Naive B cell (primary cell): ENCODE measurements at regions not wholly inside any gene's neighbourhood (a gene's known extent, or its start where the extent isn't known, plus 50 kb on each side); places are given as distances from the start of the nearest gene placed in this dataset.
"Not testable (repeated sequence)": the region's sequence is repeated elsewhere in the genome, so short reads cannot be mapped to it uniquely, and the experiment has no call there.

Source experiments
- ATAC-seq, 2 donors: fragments of 150-1000 bp; cut with Tn5 transposase; 2 replicates each; pipeline ENCODE4 v1.10.0; 2021; ENCODE audit warnings: low read depth in 2 of 2, mild to moderate bottlenecking in 2 of 2, moderate library complexity in 2 of 2
- DNase-seq: peaks from one replicate; pipeline ENCODE4 v3.0.0; 2022
- H3K27ac Mint-ChIP-seq, 6 donors: one replicate each; pipeline ENCODE4 v1.8.0; 2020 to 2022; ENCODE audit warnings: mild to moderate bottlenecking in 6 of 6, mixed read lengths in 6 of 6, moderate library complexity in 5 of 6, inconsistent platforms in 2 of 6
- H3K27me3 Mint-ChIP-seq, 3 donors: one replicate each; pipeline ENCODE4 v1.8.0; 2021 to 2022; ENCODE audit warnings: mixed read lengths in 3 of 3, mild to moderate bottlenecking in 1 of 3
- H3K36me3 Mint-ChIP-seq, 2 donors: one replicate each; pipeline ENCODE4 v1.8.0; 2020 to 2022; ENCODE audit warnings: mixed read lengths in 2 of 2, inconsistent platforms in 1 of 2, mild to moderate bottlenecking in 1 of 2
- H3K4me1 Mint-ChIP-seq, 3 donors: one replicate each; pipeline ENCODE4 v1.8.0; 2020 to 2022; ENCODE audit warnings: mixed read lengths in 3 of 3, inconsistent platforms in 1 of 3, mild to moderate bottlenecking in 1 of 3, moderate library complexity in 1 of 3
- H3K4me3 Mint-ChIP-seq, 8 donors: one replicate each; pipeline ENCODE4 v1.8.0; 2020 to 2022; ENCODE audit warnings: mild to moderate bottlenecking in 8 of 8, mixed read lengths in 8 of 8, moderate library complexity in 8 of 8, inconsistent platforms in 2 of 8
- H3K9me3 Mint-ChIP-seq, 7 donors: one replicate each; pipeline ENCODE4 v1.8.0; 2020 to 2022; ENCODE audit warnings: mixed read lengths in 7 of 7, mild to moderate bottlenecking in 5 of 7, inconsistent platforms in 2 of 7, moderate library complexity in 1 of 7

DNA sequence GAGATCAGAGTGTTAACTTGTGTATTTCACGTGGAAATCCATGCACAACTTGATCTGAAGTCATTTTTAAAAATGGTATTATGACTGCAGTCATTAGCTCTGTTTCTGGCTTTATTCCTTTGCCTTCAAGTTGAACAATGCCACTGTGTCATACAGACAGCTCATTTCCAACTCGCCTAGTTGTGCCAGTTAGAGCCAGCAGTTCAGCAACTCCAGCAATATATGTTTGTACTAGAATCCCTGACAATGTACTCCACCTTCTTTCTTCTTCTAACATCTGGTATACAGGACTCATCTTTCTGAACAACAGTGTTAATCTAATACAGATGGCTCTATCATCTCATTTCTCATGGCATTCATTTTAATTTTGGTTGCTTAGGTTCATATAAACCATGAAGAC lies 418.3 kb upstream of the POU3F2 start:
- no peak overlapping the region for H3K27ac Mint-ChIP-seq
- H3K4me1 Mint-ChIP-seq: no peaks in the 10 kb centered on the region
- no peaks in the 10 kb centered on the region for H3K27me3 Mint-ChIP-seq
- no peak overlapping the region for H3K4me3 Mint-ChIP-seq
- DNase-seq (no peak), ATAC-seq (no peak)
- peaks cover 0 to 27% (median 11%) of the 10 kb centered on the region in 7 donors for H3K9me3 Mint-ChIP-seq
- no peaks in the 10 kb centered on the region for H3K36me3 Mint-ChIP-seq

DNA sequence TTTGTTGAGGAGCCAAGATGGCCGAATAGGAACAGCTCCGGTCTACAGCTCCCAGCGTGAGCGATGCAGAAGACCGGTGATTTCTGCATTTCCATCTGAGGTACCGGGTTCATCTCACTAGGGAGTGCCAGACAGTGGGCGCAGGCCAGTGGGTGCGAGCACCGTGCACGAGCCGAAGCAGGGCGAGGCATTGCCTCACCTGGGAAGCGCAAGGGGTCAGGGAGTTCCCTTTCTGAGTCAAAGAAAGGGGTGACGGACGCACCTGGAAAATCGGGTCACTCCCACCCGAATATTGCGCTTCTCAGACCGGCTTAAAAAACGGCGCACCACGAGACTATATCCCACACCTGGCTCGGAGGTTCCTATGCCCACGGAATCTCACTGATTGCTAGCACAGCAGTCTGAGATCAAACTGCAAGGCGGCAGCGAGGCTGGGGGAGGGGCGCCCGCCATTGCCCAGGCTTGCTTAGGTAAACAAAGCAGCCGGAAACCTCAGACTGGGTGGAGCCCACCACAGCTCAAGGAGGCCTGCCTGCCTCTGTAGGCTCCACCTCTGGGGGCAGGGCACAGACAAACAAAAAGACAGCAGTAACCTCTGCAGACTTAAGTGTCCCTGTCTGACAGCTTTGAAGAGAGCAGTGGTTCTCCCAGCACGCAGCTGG lies 417.7 kb upstream of the POU3F2 start:
- H3K27ac Mint-ChIP-seq, H3K4me1 Mint-ChIP-seq: not testable (repeated sequence)

GRCh38 chr6:98433325-98434056 lies 400.9 kb upstream of the POU3F2 start:
- Mint-ChIP-seq H3K36me3 (no peaks in the 10 kb centered on the region), H3K27me3 (peaks cover 0 to 3% (median 0%) of the 10 kb centered on the region in 3 donors), H3K4me3 (no peak overlapping the region), H3K4me1 (no peaks in the 10 kb centered on the region), H3K9me3 (peaks cover 5 to 16% (median 9%) of the 10 kb centered on the region in 7 donors), H3K27ac (no peak overlapping the region)
- DNase-seq (no peak), ATAC-seq (no peak)

More for the DNA sequence above, 417.7 kb upstream of the POU3F2 start:
- H3K27me3 Mint-ChIP-seq, H3K36me3 Mint-ChIP-seq, ATAC-seq, DNase-seq, H3K4me3 Mint-ChIP-seq: not testable (repeated sequence)
- peaks cover 0 to 21% (median 11%) of the 10 kb centered on the region in 7 donors for H3K9me3 Mint-ChIP-seq

- Mint-ChIP-seq H3K27ac (no peak overlapping the region), H3K4me3 (no peak overlapping the region), H3K4me1 (no peaks in the 10 kb centered on the region), H3K36me3 (no peaks in the 10 kb centered on the region), H3K9me3 (peaks cover 0 to 10% (median 0%) of the 10 kb centered on the region in 7 donors), H3K27me3 (no peaks in the 10 kb centered on the region)
- ATAC-seq: no peak
- DNase-seq: no peak
These were observed 390.7 kb upstream of the POU3F2 start for GRCh38 chr6:98443633-98444032.

- DNase-seq: no peak
- no peak overlapping the region for H3K27ac Mint-ChIP-seq
- H3K36me3 Mint-ChIP-seq: no peaks in the 10 kb centered on the region
- H3K9me3 Mint-ChIP-seq: peaks cover 0 to 6% (median 3%) of the 10 kb centered on the region in 7 donors
- ATAC-seq: no peak
- no peak overlapping the region for H3K4me3 Mint-ChIP-seq
- no peaks in the 10 kb centered on the region for H3K27me3 Mint-ChIP-seq
- no peaks in the 10 kb centered on the region for H3K4me1 Mint-ChIP-seq
These were observed 381.7 kb upstream of the POU3F2 start for GRCh38 chr6:98452685-98453084.

DNA sequence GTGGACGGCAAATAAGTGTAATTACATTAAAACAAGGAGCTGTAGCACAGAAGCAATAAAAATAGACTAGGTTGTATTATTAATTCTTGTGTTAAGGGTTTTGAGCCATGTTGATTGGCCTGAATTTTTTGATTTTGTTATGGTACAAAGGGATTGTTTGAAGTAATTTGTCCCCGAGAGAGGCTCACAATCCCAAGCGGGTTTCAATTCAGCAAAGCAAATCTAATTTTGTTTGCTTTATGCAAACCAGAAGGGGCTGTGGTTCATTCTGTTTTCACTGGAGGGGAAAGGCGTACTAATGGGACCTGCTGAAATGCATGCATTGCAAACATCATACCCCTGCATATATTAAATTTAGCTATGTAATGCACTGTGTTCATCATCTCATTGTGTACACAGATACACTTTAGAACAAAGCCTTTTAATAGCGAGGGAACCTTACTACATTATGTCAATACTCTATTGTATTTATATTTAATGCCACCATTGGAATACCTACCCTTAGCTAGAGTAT lies 379.5 kb upstream of the POU3F2 start:
- Mint-ChIP-seq H3K4me1 (no peaks in the 10 kb centered on the region), H3K36me3 (no peaks in the 10 kb centered on the region), H3K9me3 (peaks cover 0 to 3% (median 0%) of the 10 kb centered on the region in 7 donors), H3K27me3 (no peaks in the 10 kb centered on the region), H3K27ac (no peak overlapping the region), H3K4me3 (no peak overlapping the region)
- DNase-seq (no peak), ATAC-seq (no peak)

GRCh38 chr6:98458708-98459107 lies 375.7 kb upstream of the POU3F2 start:
- no peaks in the 10 kb centered on the region for H3K36me3 Mint-ChIP-seq
- no peak for ATAC-seq
- H3K27me3 Mint-ChIP-seq: no peaks in the 10 kb centered on the region
- DNase-seq: no peak
- H3K27ac Mint-ChIP-seq: no peak overlapping the region
- H3K9me3 Mint-ChIP-seq: peaks cover 0 to 4% (median 0%) of the 10 kb centered on the region in 7 donors
- no peak overlapping the region for H3K4me3 Mint-ChIP-seq
- no peaks in the 10 kb centered on the region for H3K4me1 Mint-ChIP-seq

DNA sequence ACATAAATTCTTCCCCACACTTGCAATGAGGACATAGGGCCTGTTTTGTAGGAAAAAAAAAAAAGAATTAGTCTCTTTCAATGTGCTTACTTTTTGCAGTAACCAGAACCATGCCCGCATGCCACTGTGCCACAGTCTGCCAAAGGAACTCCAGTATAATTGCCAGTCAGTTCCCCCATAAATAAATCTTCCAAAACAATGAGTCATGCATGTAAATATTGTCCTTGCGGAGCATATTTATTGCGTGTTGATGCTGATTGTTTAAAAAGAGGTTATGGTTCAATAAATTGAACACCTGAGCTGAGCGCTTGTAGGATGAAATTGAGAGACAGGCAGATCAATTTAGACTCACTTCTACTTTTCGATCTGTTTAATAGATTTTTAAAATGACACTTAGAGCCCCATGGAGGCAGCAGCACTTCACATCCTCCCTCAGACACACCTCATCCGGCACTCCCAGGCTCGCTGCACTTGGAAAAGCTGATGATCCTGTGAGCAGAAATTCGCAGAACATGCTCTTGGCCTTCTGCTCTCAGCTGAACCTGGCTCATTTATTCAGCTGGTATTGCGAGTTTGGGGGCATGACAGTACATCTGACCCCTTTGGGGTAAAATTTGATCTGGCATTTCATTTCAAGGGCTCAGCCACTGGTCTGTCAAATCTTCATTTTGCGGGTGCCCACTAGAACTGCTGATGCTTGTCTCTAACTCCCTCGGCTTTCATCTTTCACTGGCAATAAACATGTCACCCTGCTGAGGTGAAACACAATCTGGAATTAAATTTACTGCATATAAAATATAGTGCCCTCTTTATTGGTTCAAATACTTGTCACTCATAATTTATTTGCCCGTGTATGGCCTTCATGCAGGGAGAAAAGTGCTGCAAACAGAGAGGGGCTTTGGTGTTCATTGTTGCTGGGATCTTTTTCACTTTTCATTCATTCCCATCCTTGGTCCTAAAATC lies 371.1 kb upstream of the POU3F2 start:
- H3K4me1 Mint-ChIP-seq: no peaks in the 10 kb centered on the region
- H3K27ac Mint-ChIP-seq: no peak overlapping the region
- no peaks in the 10 kb centered on the region for H3K36me3 Mint-ChIP-seq
- H3K9me3 Mint-ChIP-seq: peaks cover 0 to 4% (median 2%) of the 10 kb centered on the region in 7 donors
- no peaks in the 10 kb centered on the region for H3K27me3 Mint-ChIP-seq
- no peak overlapping the region for H3K4me3 Mint-ChIP-seq
- DNase-seq (no peak), ATAC-seq (no peak)

GRCh38 chr6:98467091-98467490 lies 367.3 kb upstream of the POU3F2 start:
- peaks cover 0 to 25% (median 10%) of the 10 kb centered on the region in 7 donors for H3K9me3 Mint-ChIP-seq
- H3K27ac Mint-ChIP-seq: no peak overlapping the region
- H3K4me1 Mint-ChIP-seq: no peaks in the 10 kb centered on the region
- H3K27me3 Mint-ChIP-seq: no peaks in the 10 kb centered on the region
- ATAC-seq (no peak), DNase-seq (no peak)
- peaks cover 0 to 9% of the 10 kb centered on the region in 2 donors for H3K36me3 Mint-ChIP-seq
- no peak overlapping the region for H3K4me3 Mint-ChIP-seq

DNA sequence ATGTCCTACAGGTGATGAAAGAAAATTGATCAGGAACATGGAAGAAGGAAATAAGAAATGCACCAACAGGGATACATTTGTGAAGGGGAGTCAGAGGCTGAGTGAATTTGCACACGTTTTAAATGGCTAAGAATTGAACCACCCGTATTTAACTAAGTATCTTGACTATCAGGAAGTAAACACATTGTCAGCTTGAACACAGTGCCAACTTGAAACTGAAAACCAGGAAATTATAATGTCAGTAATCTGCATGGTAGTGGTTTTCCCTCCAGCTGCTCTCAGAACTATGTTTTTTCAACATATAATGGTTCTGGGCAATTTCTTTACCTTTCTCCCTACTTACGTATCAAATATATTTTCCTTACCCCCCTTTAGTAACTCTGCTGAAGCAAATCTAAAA lies 366.5 kb upstream of the POU3F2 start:
- H3K4me3 Mint-ChIP-seq: no peak overlapping the region
- no peak for ATAC-seq
- no peaks in the 10 kb centered on the region for H3K27me3 Mint-ChIP-seq
- no peaks in the 10 kb centered on the region for H3K4me1 Mint-ChIP-seq
- no peak for DNase-seq
- H3K36me3 Mint-ChIP-seq: peaks cover 0 to 9% of the 10 kb centered on the region in 2 donors
- peaks cover 2 to 25% (median 11%) of the 10 kb centered on the region in 7 donors for H3K9me3 Mint-ChIP-seq
- H3K27ac Mint-ChIP-seq: no peak overlapping the region

- ATAC-seq (no peak), DNase-seq (no peak)
- H3K4me3 Mint-ChIP-seq: no peak overlapping the region
- peaks cover 0 to 9% of the 10 kb centered on the region in 2 donors for H3K36me3 Mint-ChIP-seq
- no peaks in the 10 kb centered on the region for H3K4me1 Mint-ChIP-seq
- H3K27me3 Mint-ChIP-seq: no peaks in the 10 kb centered on the region
- H3K9me3 Mint-ChIP-seq: peaks cover 2 to 25% (median 11%) of the 10 kb centered on the region in 7 donors
- no peak overlapping the region for H3K27ac Mint-ChIP-seq
These were observed 365.2 kb upstream of the POU3F2 start for GRCh38 chr6:98469141-98469540.

GRCh38 chr6:98470821-98471220 lies 363.6 kb upstream of the POU3F2 start:
- no peaks in the 10 kb centered on the region for H3K27me3 Mint-ChIP-seq
- no peak overlapping the region for H3K4me3 Mint-ChIP-seq
- DNase-seq (no peak), ATAC-seq (no peak)
- H3K9me3 Mint-ChIP-seq: peaks cover 4 to 25% (median 11%) of the 10 kb centered on the region in 7 donors
- H3K4me1 Mint-ChIP-seq: no peaks in the 10 kb centered on the region
- H3K36me3 Mint-ChIP-seq: peaks cover 0 to 9% of the 10 kb centered on the region in 2 donors
- H3K27ac Mint-ChIP-seq: no peak overlapping the region

- DNase-seq (no peak), ATAC-seq (no peak)
- peaks cover 0 to 9% of the 10 kb centered on the region in 2 donors for H3K36me3 Mint-ChIP-seq
- H3K9me3 Mint-ChIP-seq: peaks cover 7 to 25% (median 11%) of the 10 kb centered on the region in 7 donors
- no peaks in the 10 kb centered on the region for H3K4me1 Mint-ChIP-seq
- no peaks in the 10 kb centered on the region for H3K27me3 Mint-ChIP-seq
- no peak overlapping the region for H3K4me3 Mint-ChIP-seq
- H3K27ac Mint-ChIP-seq: no peak overlapping the region
These were observed 362.9 kb upstream of the POU3F2 start for GRCh38 chr6:98471444-98471843.
